CD4-positive, alpha-beta T cell treated with Interleukin-4 for 4 hours (primary cell): ENCODE measurements at regions not wholly inside any gene's neighbourhood (a gene's known extent, or its start where the extent isn't known, plus 50 kb on each side); places are given as distances from the start of the nearest gene placed in this dataset.
A peak's percentile ranks its signal among the peaks of the same experiment; 100 is the strongest.

ENCODE experiments used
- DNase-seq: peaks from one replicate; pipeline ENCODE4 v3.0.0-alpha.2; 2020

DNA sequence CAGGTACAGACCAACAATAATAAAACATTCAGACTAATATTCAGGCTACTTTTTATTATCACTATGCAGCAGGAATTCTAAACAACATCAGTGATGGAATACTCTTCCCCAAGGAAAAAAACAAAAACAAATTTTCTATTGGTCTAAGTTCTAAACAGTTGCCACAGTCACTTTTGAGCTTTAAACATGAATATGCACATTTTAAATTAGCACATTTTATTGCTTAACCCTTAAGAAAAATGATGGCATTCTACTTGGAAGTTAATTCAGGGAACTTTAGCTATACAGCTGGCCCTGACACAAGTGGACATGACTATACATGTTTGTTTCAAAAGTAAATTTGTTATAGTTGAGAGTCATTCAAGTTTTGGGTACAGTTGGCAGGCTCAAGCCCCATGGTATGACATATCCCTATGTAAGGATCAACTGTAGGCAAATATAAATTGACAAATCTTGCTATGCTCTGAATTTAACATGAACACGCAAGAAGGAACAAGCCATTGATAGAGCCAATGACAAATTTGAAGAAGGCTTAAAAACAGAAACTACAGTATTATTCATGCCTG, 224.3 kb upstream of the AMIGO2 start:
- DNase-seq = no peak

DNA sequence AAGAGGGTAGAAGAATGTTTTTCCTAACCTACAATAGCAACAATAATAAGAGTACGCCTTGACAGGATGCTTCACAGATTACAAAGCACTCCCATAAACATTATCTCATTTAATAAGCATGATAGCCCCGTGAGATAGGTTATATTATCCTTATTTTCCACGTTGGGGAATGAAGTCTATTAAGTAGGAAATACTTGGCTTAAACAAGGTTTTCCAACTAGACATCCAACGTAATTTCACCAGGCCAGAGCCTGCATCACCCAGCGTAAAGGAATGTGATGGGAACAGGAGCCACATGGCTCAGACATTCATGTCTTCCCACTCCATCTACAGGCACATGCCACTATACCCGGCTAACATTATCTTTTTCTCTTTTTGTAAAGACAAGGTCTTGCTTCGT, 223.4 kb upstream of the AMIGO2 start:
- no peak for DNase-seq

- no peak for DNase-seq
Measured at GRCh38 chr12:47302111-47302671, 222.4 kb upstream of the AMIGO2 start.

DNA sequence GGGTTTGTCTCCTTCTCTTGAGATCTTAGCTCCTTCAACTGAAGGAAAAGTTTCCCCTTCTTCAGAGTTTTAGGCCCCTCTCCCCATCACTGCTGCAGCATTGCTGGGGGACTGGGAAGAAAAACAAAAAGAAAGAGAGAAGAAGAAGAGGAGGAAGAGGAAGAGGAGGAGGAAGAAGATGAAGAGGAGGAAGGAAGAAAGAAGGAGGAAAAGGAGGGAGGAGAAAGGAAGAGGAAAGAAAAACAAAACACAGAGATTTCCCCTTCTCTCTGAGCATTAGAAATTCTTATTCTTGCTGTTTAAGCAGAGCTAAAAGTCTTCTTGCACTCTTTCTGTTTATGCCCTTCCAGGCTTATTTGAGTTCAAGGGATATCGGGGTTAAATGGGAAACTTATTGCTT, 219.8 kb upstream of the AMIGO2 start:
- DNase-seq = no peak

GRCh38 chr12:47297993-47298392, 218.2 kb upstream of the AMIGO2 start:
- peak; percentile 43 for DNase-seq

GRCh38 chr12:47296828-47297227, 217.1 kb upstream of the AMIGO2 start:
- no peak for DNase-seq

DNA sequence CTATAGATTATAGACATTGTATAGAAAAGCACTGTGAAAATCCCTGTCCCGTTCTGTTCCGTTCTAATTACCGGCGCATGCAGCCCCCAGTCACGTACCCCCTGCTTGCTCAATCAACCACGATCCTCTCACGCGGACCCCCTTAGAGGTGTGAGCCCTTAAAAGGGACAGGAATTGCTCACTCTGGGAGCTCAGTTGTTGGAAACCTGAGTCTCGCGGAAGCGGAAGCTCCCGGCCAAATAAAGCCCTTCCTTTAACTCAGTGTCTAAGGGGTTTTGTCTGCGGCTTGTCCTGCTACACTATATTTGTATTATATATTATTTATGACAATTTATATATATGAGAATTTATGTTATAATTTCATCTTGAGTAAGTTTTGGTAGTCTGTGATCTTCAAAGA, 213.6 kb upstream of the AMIGO2 start:
- DNase-seq = no peak

- no peak for DNase-seq
Measured at GRCh38 chr12:47286676-47287075, 206.9 kb upstream of the AMIGO2 start.
